ENCODE measurements at regions not wholly inside any gene's neighbourhood (a gene's known extent, or its start where the extent isn't known, plus 50 kb on each side); places are given as distances from the start of the nearest gene placed in this dataset.

DNA sequence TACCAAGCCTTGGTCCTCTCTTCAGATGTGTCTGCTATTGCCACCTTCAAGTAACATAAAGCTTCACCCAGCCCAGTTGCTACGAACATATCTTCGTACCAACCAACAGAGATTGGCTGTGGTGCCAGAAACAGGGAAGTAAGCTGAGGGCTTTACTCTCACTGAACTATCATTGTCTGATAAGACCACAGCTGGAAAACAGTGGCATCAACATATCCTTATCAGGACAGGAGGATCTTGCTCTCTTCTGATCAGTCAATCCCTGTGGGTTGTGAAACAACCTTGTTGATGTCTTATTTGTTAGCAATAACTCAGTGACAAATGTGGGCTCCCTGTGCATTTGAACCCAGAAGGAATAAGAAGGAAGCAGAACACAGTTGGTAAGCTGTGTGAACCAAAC is 446.3 kb upstream of the MAF start:
- peaks cover 6% of the 10 kb centered on the region for H3K27me3 ChIP-seq (ENCODE audit: insufficient read depth, low read length, poor library complexity, severe bottlenecking)
- no peak overlapping the region for H2AFZ ChIP-seq (ENCODE audit: low read length)
- H3K4me2 ChIP-seq (ENCODE audit: low read depth, low read length, poor library complexity, severe bottlenecking): no peak overlapping the region
- H3F3A ChIP-seq (ENCODE audit: low read depth): no peaks in the 10 kb centered on the region
- TF ChIP-seq CTCF (conservative IDR thresholded peaks at IDR 0.05; ENCODE audit: low read length) (no peak), EZH2phosphoT487 (IDR thresholded peaks at IDR 0.05; ENCODE audit: borderline replicate concordance) (no peak)
- no peaks in the 10 kb centered on the region for H3K9me2 ChIP-seq (replicated peaks; ENCODE audit: low read depth, low read length)
- H3K36me3 ChIP-seq (ENCODE audit: insufficient read depth, low read length): no peaks in the 10 kb centered on the region
- H3K4me3 ChIP-seq (ENCODE audit: low read length, poor library complexity, severe bottlenecking): no peak overlapping the region
- no peaks in the 10 kb centered on the region for H4K20me1 ChIP-seq (ENCODE audit: insufficient read depth, low read length, poor library complexity, severe bottlenecking)
- H3K9ac ChIP-seq (ENCODE audit: low read depth, low read length, poor library complexity, severe bottlenecking): no peak overlapping the region
- H3K79me2 ChIP-seq (ENCODE audit: insufficient read depth, low read length): no peaks in the 10 kb centered on the region
- H3K9me3 ChIP-seq (ENCODE audit: insufficient read depth, low read depth, low read length): no peaks in the 10 kb centered on the region
- H3K4me1 ChIP-seq (ENCODE audit: insufficient read depth, low read length, poor library complexity, severe bottlenecking): no peaks in the 10 kb centered on the region

GRCh38 chr16:80046261-80046660 is 445.7 kb upstream of the MAF start:
- Histone ChIP-seq H3K4me3 (ENCODE audit: low read length, poor library complexity, severe bottlenecking) (no peak overlapping the region), H3K36me3 (ENCODE audit: insufficient read depth, low read length) (no peaks in the 10 kb centered on the region), H4K20me1 (ENCODE audit: insufficient read depth, low read length, poor library complexity, severe bottlenecking) (no peaks in the 10 kb centered on the region), H2AFZ (ENCODE audit: low read length) (no peak overlapping the region), H3K9me2 (replicated peaks; ENCODE audit: low read depth, low read length) (no peaks in the 10 kb centered on the region), H3F3A (ENCODE audit: low read depth) (no peaks in the 10 kb centered on the region), H3K4me2 (ENCODE audit: low read depth, low read length, poor library complexity, severe bottlenecking) (no peak overlapping the region), H3K9ac (ENCODE audit: low read depth, low read length, poor library complexity, severe bottlenecking) (no peak overlapping the region), H3K9me3 (ENCODE audit: insufficient read depth, low read depth, low read length) (no peaks in the 10 kb centered on the region), H3K27me3 (ENCODE audit: insufficient read depth, low read length, poor library complexity, severe bottlenecking) (peaks cover 6% of the 10 kb centered on the region), H3K4me1 (ENCODE audit: insufficient read depth, low read length, poor library complexity, severe bottlenecking) (no peaks in the 10 kb centered on the region), H3K79me2 (ENCODE audit: insufficient read depth, low read length) (no peaks in the 10 kb centered on the region)
- TF ChIP-seq CTCF (conservative IDR thresholded peaks at IDR 0.05; ENCODE audit: low read length) (no peak), EZH2phosphoT487 (IDR thresholded peaks at IDR 0.05; ENCODE audit: borderline replicate concordance) (no peak)

GRCh38 chr16:80045861-80046260 is 445.3 kb upstream of the MAF start:
- no peaks in the 10 kb centered on the region for H3K4me1 ChIP-seq (ENCODE audit: insufficient read depth, low read length, poor library complexity, severe bottlenecking)
- peaks cover 6% of the 10 kb centered on the region for H3K27me3 ChIP-seq (ENCODE audit: insufficient read depth, low read length, poor library complexity, severe bottlenecking)
- TF ChIP-seq EZH2phosphoT487 (IDR thresholded peaks at IDR 0.05; ENCODE audit: borderline replicate concordance) (no peak), CTCF (conservative IDR thresholded peaks at IDR 0.05; ENCODE audit: low read length) (no peak)
- no peaks in the 10 kb centered on the region for H3K36me3 ChIP-seq (ENCODE audit: insufficient read depth, low read length)
- no peaks in the 10 kb centered on the region for H3K79me2 ChIP-seq (ENCODE audit: insufficient read depth, low read length)
- no peak overlapping the region for H3K9ac ChIP-seq (ENCODE audit: low read depth, low read length, poor library complexity, severe bottlenecking)
- H3K9me3 ChIP-seq (ENCODE audit: insufficient read depth, low read depth, low read length): no peaks in the 10 kb centered on the region
- no peaks in the 10 kb centered on the region for H3K9me2 ChIP-seq (replicated peaks; ENCODE audit: low read depth, low read length)
- H3K4me3 ChIP-seq (ENCODE audit: low read length, poor library complexity, severe bottlenecking): no peak overlapping the region
- no peaks in the 10 kb centered on the region for H3F3A ChIP-seq (ENCODE audit: low read depth)
- H3K4me2 ChIP-seq (ENCODE audit: low read depth, low read length, poor library complexity, severe bottlenecking): no peak overlapping the region
- H2AFZ ChIP-seq (ENCODE audit: low read length): no peak overlapping the region
- no peaks in the 10 kb centered on the region for H4K20me1 ChIP-seq (ENCODE audit: insufficient read depth, low read length, poor library complexity, severe bottlenecking)
